PFSK-1 (cell line): ENCODE measurements at regions not wholly inside any gene's neighbourhood (a gene's known extent, or its start where the extent isn't known, plus 50 kb on each side); places are given as distances from the start of the nearest gene placed in this dataset.

Source experiments
- FOXP2 ChIP-seq: optimal IDR thresholded peaks from 2 replicates; pipeline ENCODE3; 2011; ENCODE audit warnings: borderline replicate concordance, control low read depth, inconsistent platforms; ENCODE audit not compliant: insufficient read depth; ENCODE audit errors: extremely low read length, extremely low read depth
- POLR2AphosphoS5 ChIP-seq: IDR thresholded peaks from 2 replicates; pipeline ENCODE4 v1.6.1; 2012; ENCODE audit warnings: low read depth, mild to moderate bottlenecking, control low read depth, low read length, moderate library complexity
- REST ChIP-seq, 2 experiments: IDR thresholded peaks; 2 replicates each; pipeline versions ENCODE4 v1.6.1 to v1.8.0; 2011 to 2012; ENCODE audit warnings: low read depth in 2 of 2, low read length in 2 of 2, control low read depth in 1 of 2, inconsistent platforms in 1 of 2, mild to moderate bottlenecking in 1 of 2, moderate library complexity in 1 of 2; ENCODE audit not compliant: insufficient read depth in 1 of 2
- SIN3A ChIP-seq: IDR thresholded peaks from 2 replicates; pipeline ENCODE4 v1.6.1; 2012; ENCODE audit warnings: mild to moderate bottlenecking, low read length, moderate library complexity, borderline replicate concordance; ENCODE audit not compliant: insufficient read depth
- TAF1 ChIP-seq: IDR thresholded peaks from 2 replicates; pipeline ENCODE4 v1.6.1; 2012; ENCODE audit warnings: low read length, control low read depth, borderline replicate concordance; ENCODE audit not compliant: insufficient read depth

GRCh38 chr4:125400756-125401155 is 86.0 kb downstream of the FAT4 start:
- TF ChIP-seq TAF1 (no peak), REST (IDR thresholded peaks at IDR 0.05; ENCODE audit: insufficient read depth in 1 of 2, low read depth in 2 of 2, low read length in 2 of 2) (no peak), SIN3A (no peak), FOXP2 (no peak), POLR2AphosphoS5 (no peak)

DNA sequence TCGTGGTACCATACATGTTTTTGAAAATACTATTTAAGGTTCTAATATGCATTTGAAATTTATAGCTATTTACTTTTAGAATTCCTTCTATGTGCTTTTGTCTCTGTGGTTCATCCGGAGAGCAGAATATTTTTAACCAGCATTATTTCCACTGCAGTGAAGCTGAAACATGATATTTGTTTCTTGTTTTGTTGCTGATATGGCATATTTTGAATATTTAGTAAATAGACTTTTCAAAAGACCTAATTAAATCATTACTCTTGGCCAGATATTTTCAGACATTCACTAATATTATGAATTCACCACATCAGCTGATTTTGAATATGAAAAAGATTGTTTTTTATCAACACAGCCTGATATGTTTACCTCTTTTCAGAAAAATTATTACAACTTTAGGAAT is 87.0 kb downstream of the FAT4 start:
- TF ChIP-seq FOXP2 (no peak), TAF1 (no peak), REST (IDR thresholded peaks at IDR 0.05; ENCODE audit: insufficient read depth in 1 of 2, low read depth in 2 of 2, low read length in 2 of 2) (no peak), POLR2AphosphoS5 (no peak), SIN3A (no peak)

GRCh38 chr4:125420526-125420925 is 105.8 kb downstream of the FAT4 start:
- TF ChIP-seq FOXP2 (no peak), TAF1 (no peak), POLR2AphosphoS5 (no peak), REST (IDR thresholded peaks at IDR 0.05; ENCODE audit: insufficient read depth in 1 of 2, low read depth in 2 of 2, low read length in 2 of 2) (no peak)

DNA sequence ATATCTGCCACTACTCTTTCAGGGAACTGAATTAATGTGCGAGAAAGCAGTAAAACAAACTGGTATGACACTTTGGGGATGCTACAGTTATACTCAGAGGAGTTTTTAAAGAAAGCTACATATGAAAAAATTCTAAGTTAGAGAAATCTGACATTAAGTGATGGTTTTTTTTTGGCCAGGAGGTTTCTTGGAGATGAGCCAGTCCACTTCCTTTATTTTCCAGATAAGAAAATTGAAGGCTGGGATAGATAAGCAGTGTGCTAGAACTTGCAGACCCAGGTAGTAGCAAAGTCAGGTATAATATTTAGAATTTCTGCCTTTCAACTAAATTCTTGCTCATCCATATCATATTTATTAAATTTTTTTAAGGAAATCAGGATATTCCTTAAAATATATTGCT is 106.8 kb downstream of the FAT4 start:
- TF ChIP-seq TAF1 (no peak), REST (IDR thresholded peaks at IDR 0.05; ENCODE audit: insufficient read depth in 1 of 2, low read depth in 2 of 2, low read length in 2 of 2) (no peak), SIN3A (no peak), FOXP2 (no peak), POLR2AphosphoS5 (no peak)

DNA sequence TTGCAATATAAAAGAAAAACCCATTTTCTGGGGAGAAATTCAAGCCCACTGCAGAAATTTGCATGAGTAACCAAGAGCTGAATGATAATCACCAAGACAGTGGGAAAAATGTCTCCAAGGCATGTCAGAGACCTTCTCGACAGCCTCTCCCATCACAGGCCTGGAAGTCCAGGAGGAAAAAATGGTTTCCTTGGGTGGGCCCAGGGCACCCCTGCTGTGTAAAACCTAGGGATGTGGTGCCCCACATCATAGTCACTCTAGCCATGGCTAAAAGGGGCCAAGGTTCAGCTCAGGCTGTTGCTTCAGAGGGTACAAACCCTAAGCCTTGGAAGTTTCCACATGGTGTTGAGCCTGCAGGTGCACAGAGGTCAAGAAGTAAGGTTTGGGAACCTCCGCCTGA is 108.4 kb downstream of the FAT4 start:
- TF ChIP-seq REST (IDR thresholded peaks at IDR 0.05; ENCODE audit: insufficient read depth in 1 of 2, low read depth in 2 of 2, low read length in 2 of 2) (no peak), POLR2AphosphoS5 (no peak), FOXP2 (no peak), SIN3A (no peak), TAF1 (no peak)
